Esophagus muscularis mucosa (tissue), 4 donors: ENCODE measurements at regions not wholly inside any gene's neighbourhood (a gene's known extent, or its start where the extent isn't known, plus 50 kb on each side); places are given as distances from the start of the nearest gene placed in this dataset.

Experiments
- DNase-seq: peaks from one replicate; pipeline ENCODE4 v3.0.0-alpha.2; 2017; ENCODE audit errors: extremely low spot score
- H3K27ac ChIP-seq, 4 donors: fragments of 200-600 bp; sonication (generic); replicated peaks in 1 of 4; 1 replicate in 3 of 4; 2 replicates in 1 of 4; pipeline ENCODE4 v1.5.1; 2016 to 2019; ENCODE audit warnings: mild to moderate bottlenecking in 1 of 4
- H3K27me3 ChIP-seq, 4 donors: fragments of 200-600 bp; sonication (generic); one replicate each; pipeline versions ENCODE4 v1.5.1 to v1.6.0; 2016 to 2019
- H3K36me3 ChIP-seq, 4 donors: fragments of 200-600 bp; sonication (generic); one replicate each; pipeline ENCODE4 v1.5.1; 2016 to 2019
- H3K4me1 ChIP-seq, 4 donors: fragments of 200-600 bp; sonication (generic); one replicate each; pipeline ENCODE4 v1.5.1; 2016 to 2019
- H3K4me3 ChIP-seq, 4 donors: fragments of 200-600 bp; sonication (generic); 1 replicate in 2 of 4; 2 replicates in 2 of 4; pipeline ENCODE4 v1.5.1; 2016 to 2019; ENCODE audit warnings: mild to moderate bottlenecking in 4 of 4, moderate library complexity in 1 of 4
- H3K9me3 ChIP-seq, 4 donors: fragments of 200-600 bp; sonication (generic); 1 replicate in 3 of 4; 2 replicates in 1 of 4; pipeline ENCODE4 v1.5.1; 2016 to 2019
- CTCF ChIP-seq, 3 experiments: fragments of 200-600 bp in 2 of 3; fragments of 450-650 bp in 1 of 3; sonication (generic) in 2 of 3; IDR thresholded peaks; one replicate each; pipeline ENCODE4 v1.5.1; 2017 to 2019; ENCODE audit warnings: antibody characterized with exemption in 3 of 3, mild to moderate bottlenecking in 2 of 3, moderate library complexity in 1 of 3
- EP300 ChIP-seq: sonication (generic); formaldehyde crosslinking; IDR thresholded peaks from one replicate; pipeline ENCODE4 v1.6.1; 2017; ENCODE audit warnings: antibody characterized with exemption
- POLR2A ChIP-seq: fragments of 450-650 bp; IDR thresholded peaks from one replicate; pipeline ENCODE4 v1.6.1; 2017; ENCODE audit warnings: antibody characterized with exemption, moderate library complexity, mild to moderate bottlenecking, low read depth
- POLR2AphosphoS5 ChIP-seq, 2 donors: sonication (generic); formaldehyde crosslinking; IDR thresholded peaks; one replicate each; pipeline ENCODE4 v1.6.1; 2017; ENCODE audit warnings: antibody characterized with exemption in 2 of 2
- WGBS: methylation state at CpG from one replicate; pipeline ENCODE4 v1.1.5; 2018; 5-methylcytosine and 5-hydroxymethylcytosine counted together
- intact Hi-C: fragments of 100-400 bp; cut with DNase I; formaldehyde crosslinking; loops from one replicate; pipeline ENCODE4 v1.15.1; 2023

- TF ChIP-seq EP300 (no peak), POLR2A (no peak), POLR2AphosphoS5 (IDR thresholded peaks at IDR 0.05) (no peak), CTCF (IDR thresholded peaks at IDR 0.05) (no peak)
- Histone ChIP-seq H3K9me3 (no peaks in the 10 kb centered on the region), H3K36me3 (no peaks in the 10 kb centered on the region), H3K4me1 (no peaks in the 10 kb centered on the region), H3K4me3 (no peak overlapping the region), H3K27me3 (no peaks in the 10 kb centered on the region), H3K27ac (no peak overlapping the region)
- DNase-seq, result no peak
- WGBS, result 96% methylated on average over 24 of the region's 29 CpGs
- intact Hi-C loops, result no loop called here
Observed at GRCh38 chr13:85362980-85363379, 436.2 kb downstream of the SLITRK6 start.

GRCh38 chr13:85347251-85347650 is 452.0 kb downstream of the SLITRK6 start:
- Histone ChIP-seq H3K27ac (no peak overlapping the region), H3K27me3 (no peaks in the 10 kb centered on the region), H3K4me3 (no peak overlapping the region), H3K9me3 (no peaks in the 10 kb centered on the region), H3K4me1 (no peaks in the 10 kb centered on the region), H3K36me3 (no peaks in the 10 kb centered on the region)
- TF ChIP-seq CTCF (IDR thresholded peaks at IDR 0.05) (no peak), POLR2A (no peak), POLR2AphosphoS5 (IDR thresholded peaks at IDR 0.05) (no peak), EP300 (no peak)
- whole genome bisulfite sequencing, result 76% methylated on average over 5 of the region's 5 CpGs
- intact Hi-C loops, result no loop called here
- no peak for DNase-seq

- Histone ChIP-seq H3K9me3 (no peaks in the 10 kb centered on the region), H3K36me3 (no peaks in the 10 kb centered on the region), H3K27ac (no peak overlapping the region), H3K4me3 (no peak overlapping the region), H3K4me1 (no peaks in the 10 kb centered on the region), H3K27me3 (no peaks in the 10 kb centered on the region)
- 97% methylated on average over 4 of the region's 4 CpGs for WGBS
- no peak for TF ChIP-seq CTCF (IDR thresholded peaks at IDR 0.05)
- no peak for TF ChIP-seq POLR2AphosphoS5 (IDR thresholded peaks at IDR 0.05)
- no peak for TF ChIP-seq POLR2A
- TF ChIP-seq EP300, result no peak
- DNase-seq, result no peak
- intact Hi-C loops, result no loop called here
Observed at GRCh38 chr13:85334187-85334586, 465.0 kb downstream of the SLITRK6 start.

- Histone ChIP-seq H3K9me3 (no peaks in the 10 kb centered on the region), H3K4me3 (no peak overlapping the region), H3K27me3 (no peaks in the 10 kb centered on the region), H3K36me3 (no peaks in the 10 kb centered on the region), H3K4me1 (no peaks in the 10 kb centered on the region), H3K27ac (no peak overlapping the region)
- no peak for DNase-seq
- 47% methylated on average over 2 of the region's 2 CpGs for WGBS
- TF ChIP-seq POLR2A (no peak), EP300 (no peak), POLR2AphosphoS5 (IDR thresholded peaks at IDR 0.05) (no peak), CTCF (IDR thresholded peaks at IDR 0.05) (no peak)
- intact Hi-C loops, result no loop called here
Observed at GRCh38 chr13:85333506-85334020, 465.7 kb downstream of the SLITRK6 start.

- no peaks in the 10 kb centered on the region for H3K4me1 ChIP-seq
- 98% methylated on average over 2 of the region's 2 CpGs for WGBS
- H3K36me3 ChIP-seq, result no peaks in the 10 kb centered on the region
- no peak for DNase-seq
- no peak overlapping the region for H3K27ac ChIP-seq
- no peaks in the 10 kb centered on the region for H3K9me3 ChIP-seq
- no peak overlapping the region for H3K4me3 ChIP-seq
- no peaks in the 10 kb centered on the region for H3K27me3 ChIP-seq
- intact Hi-C loops, result no loop called here
- TF ChIP-seq CTCF (IDR thresholded peaks at IDR 0.05) (no peak), EP300 (no peak), POLR2A (no peak), POLR2AphosphoS5 (IDR thresholded peaks at IDR 0.05) (no peak)
Observed at GRCh38 chr13:85332615-85333014, 466.6 kb downstream of the SLITRK6 start.
